Vagina (tissue), 2 donors: ENCODE measurements at regions not wholly inside any gene's neighbourhood (a gene's known extent, or its start where the extent isn't known, plus 50 kb on each side); places are given as distances from the start of the nearest gene placed in this dataset.

Experiments used
- POLR2A ChIP-seq, 2 donors: fragments of 450-650 bp; IDR thresholded peaks; one replicate each; pipeline ENCODE4 v1.6.1; 2017; ENCODE audit warnings: antibody characterized with exemption in 2 of 2, mild to moderate bottlenecking in 2 of 2, moderate library complexity in 2 of 2
- TF ChIP-seq, protein P1 (sequence below), 3 experiments: fragments of 450-650 bp in 2 of 3; fragments of 200-600 bp in 1 of 3; sonication (generic) in 1 of 3; IDR thresholded peaks; one replicate each; pipeline ENCODE4 v1.5.1; 2017 to 2019; ENCODE audit warnings: antibody characterized with exemption in 3 of 3, mild to moderate bottlenecking in 2 of 3, moderate library complexity in 2 of 3

DNA sequence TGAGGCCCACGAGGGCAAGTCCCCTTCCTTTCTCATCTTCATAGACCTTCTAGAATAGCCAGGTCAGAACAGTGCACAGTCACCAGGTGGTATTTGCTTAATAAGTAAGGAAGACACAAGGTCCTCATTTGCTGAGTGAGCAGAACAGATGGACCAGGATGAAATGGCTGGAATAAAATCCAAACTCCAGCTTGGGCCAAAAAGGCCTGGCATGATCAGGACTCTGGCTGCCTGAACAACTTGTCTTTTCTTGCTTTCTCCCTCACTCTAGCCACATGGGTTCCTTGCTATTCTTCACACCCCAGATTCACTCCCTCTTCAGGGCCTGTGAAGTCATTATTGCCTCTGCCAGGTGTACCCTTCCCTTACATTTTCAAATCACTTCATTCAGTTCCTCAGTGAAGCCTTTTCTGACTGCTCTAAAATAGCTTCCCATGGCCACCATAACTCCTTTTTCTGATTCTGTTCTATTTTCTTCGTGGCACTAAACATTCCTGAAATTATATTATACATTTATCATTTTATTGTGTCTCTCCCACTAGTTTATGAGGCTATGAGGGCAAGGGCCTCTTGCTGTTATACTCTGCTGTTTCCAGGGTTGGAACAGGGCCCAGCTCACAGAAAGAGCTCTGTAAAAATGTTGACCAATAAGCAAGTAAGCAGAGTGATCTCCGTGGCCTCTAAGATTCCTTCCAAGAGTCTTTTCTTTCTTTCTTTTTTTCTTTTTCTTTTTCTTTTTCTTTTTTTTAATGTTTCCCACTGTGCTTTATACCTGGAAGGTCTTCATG lies 150.8 kb downstream of the TTC8 start:
- no peak for TF ChIP-seq POLR2A (IDR thresholded peaks at IDR 0.05)
- TF ChIP-seq, protein P1, sequence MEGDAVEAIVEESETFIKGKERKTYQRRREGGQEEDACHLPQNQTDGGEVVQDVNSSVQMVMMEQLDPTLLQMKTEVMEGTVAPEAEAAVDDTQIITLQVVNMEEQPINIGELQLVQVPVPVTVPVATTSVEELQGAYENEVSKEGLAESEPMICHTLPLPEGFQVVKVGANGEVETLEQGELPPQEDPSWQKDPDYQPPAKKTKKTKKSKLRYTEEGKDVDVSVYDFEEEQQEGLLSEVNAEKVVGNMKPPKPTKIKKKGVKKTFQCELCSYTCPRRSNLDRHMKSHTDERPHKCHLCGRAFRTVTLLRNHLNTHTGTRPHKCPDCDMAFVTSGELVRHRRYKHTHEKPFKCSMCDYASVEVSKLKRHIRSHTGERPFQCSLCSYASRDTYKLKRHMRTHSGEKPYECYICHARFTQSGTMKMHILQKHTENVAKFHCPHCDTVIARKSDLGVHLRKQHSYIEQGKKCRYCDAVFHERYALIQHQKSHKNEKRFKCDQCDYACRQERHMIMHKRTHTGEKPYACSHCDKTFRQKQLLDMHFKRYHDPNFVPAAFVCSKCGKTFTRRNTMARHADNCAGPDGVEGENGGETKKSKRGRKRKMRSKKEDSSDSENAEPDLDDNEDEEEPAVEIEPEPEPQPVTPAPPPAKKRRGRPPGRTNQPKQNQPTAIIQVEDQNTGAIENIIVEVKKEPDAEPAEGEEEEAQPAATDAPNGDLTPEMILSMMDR (IDR thresholded peaks at IDR 0.05), result no peak
